HG03354 (cell line): ENCODE measurements at regions not wholly inside any gene's neighbourhood (a gene's known extent, or its start where the extent isn't known, plus 50 kb on each side); places are given as distances from the start of the nearest gene placed in this dataset.
A peak's percentile ranks its signal among the peaks of the same experiment; 100 is the strongest.

ENCODE experiments used
- ATAC-seq: cut with Tn5 transposase; IDR thresholded peaks from one replicate; pipeline ENCODE4 v1.9.1; 2021; ENCODE audit warnings: mild to moderate bottlenecking; ENCODE audit not compliant: unreplicated experiment, poor library complexity, severe bottlenecking

GRCh38 chr12:127065595-127065994 lies 1201.4 kb upstream of the TMEM132C start:
- ATAC-seq: no peak

GRCh38 chr12:127070515-127071157 lies 1196.3 kb upstream of the TMEM132C start:
- no peak for ATAC-seq

GRCh38 chr12:127074161-127074560 lies 1192.8 kb upstream of the TMEM132C start:
- ATAC-seq: no peak

- ATAC-seq: no peak
Observed at GRCh38 chr12:127075981-127076380, 1191.0 kb upstream of the TMEM132C start.

- ATAC-seq: no peak
Observed at GRCh38 chr12:127077262-127078045, 1189.5 kb upstream of the TMEM132C start.

GRCh38 chr12:127078577-127079350 lies 1188.2 kb upstream of the TMEM132C start:
- ATAC-seq: no peak

- ATAC-seq: no peak
Observed at GRCh38 chr12:127079636-127080035, 1187.3 kb upstream of the TMEM132C start.

GRCh38 chr12:127081058-127081457 lies 1185.9 kb upstream of the TMEM132C start:
- ATAC-seq: no peak

GRCh38 chr12:127083008-127083949 lies 1183.7 kb upstream of the TMEM132C start:
- ATAC-seq: peak; percentile 100

- no peak for ATAC-seq
Observed at GRCh38 chr12:127101076-127101475, 1165.9 kb upstream of the TMEM132C start.

- no peak for ATAC-seq
Observed at GRCh38 chr12:127106041-127106440, 1160.9 kb upstream of the TMEM132C start.

GRCh38 chr12:127106697-127107096 lies 1160.3 kb upstream of the TMEM132C start:
- ATAC-seq: no peak

- ATAC-seq: no peak
Observed at GRCh38 chr12:127107744-127108143, 1159.2 kb upstream of the TMEM132C start.

GRCh38 chr12:127108360-127109215 lies 1158.4 kb upstream of the TMEM132C start:
- peak; percentile 95 for ATAC-seq

- no peak for ATAC-seq
Observed at GRCh38 chr12:127113945-127114344, 1153.0 kb upstream of the TMEM132C start.

- no peak for ATAC-seq
Observed at GRCh38 chr12:127115468-127116035, 1151.4 kb upstream of the TMEM132C start.

GRCh38 chr12:127118251-127118650 lies 1148.7 kb upstream of the TMEM132C start:
- ATAC-seq: no peak

GRCh38 chr12:127119600-127120140 lies 1147.3 kb upstream of the TMEM132C start:
- no peak for ATAC-seq
